ENCODE measurements at regions not wholly inside any gene's neighbourhood (a gene's known extent, or its start where the extent isn't known, plus 50 kb on each side); places are given as distances from the start of the nearest gene placed in this dataset.

GRCh38 chr12:67141296-67142018, 127.7 kb upstream of the CAND1 start:
- DNase-seq (ENCODE audit: low read depth) = no peak
- H3K4me3 ChIP-seq (ENCODE audit: low read depth, low read length) = no peak overlapping the region
- TF ChIP-seq, protein P1, sequence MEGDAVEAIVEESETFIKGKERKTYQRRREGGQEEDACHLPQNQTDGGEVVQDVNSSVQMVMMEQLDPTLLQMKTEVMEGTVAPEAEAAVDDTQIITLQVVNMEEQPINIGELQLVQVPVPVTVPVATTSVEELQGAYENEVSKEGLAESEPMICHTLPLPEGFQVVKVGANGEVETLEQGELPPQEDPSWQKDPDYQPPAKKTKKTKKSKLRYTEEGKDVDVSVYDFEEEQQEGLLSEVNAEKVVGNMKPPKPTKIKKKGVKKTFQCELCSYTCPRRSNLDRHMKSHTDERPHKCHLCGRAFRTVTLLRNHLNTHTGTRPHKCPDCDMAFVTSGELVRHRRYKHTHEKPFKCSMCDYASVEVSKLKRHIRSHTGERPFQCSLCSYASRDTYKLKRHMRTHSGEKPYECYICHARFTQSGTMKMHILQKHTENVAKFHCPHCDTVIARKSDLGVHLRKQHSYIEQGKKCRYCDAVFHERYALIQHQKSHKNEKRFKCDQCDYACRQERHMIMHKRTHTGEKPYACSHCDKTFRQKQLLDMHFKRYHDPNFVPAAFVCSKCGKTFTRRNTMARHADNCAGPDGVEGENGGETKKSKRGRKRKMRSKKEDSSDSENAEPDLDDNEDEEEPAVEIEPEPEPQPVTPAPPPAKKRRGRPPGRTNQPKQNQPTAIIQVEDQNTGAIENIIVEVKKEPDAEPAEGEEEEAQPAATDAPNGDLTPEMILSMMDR (IDR thresholded peaks at IDR 0.05; ENCODE audit: insufficient read depth, low read length) = no peak

- DNase-seq (ENCODE audit: low read depth) = no peak
- TF ChIP-seq, protein P1 (IDR thresholded peaks at IDR 0.05; ENCODE audit: insufficient read depth, low read length) = no peak
Observed at GRCh38 chr12:67145692-67146091, 123.5 kb upstream of the CAND1 start.

GRCh38 chr12:67147030-67147429, 122.1 kb upstream of the CAND1 start:
- H3K4me3 ChIP-seq (ENCODE audit: low read depth, low read length) = no peak overlapping the region
- no peak for DNase-seq (ENCODE audit: low read depth)
- TF ChIP-seq, protein P1 (IDR thresholded peaks at IDR 0.05; ENCODE audit: insufficient read depth, low read length) = no peak

More at GRCh38 chr12:67145692-67146091, 123.5 kb upstream of the CAND1 start:
- no peak overlapping the region for H3K4me3 ChIP-seq (ENCODE audit: low read depth, low read length)

GRCh38 chr12:67147447-67147846, 121.7 kb upstream of the CAND1 start:
- DNase-seq (ENCODE audit: low read depth) = no peak
- no peak overlapping the region for H3K4me3 ChIP-seq (ENCODE audit: low read depth, low read length)
- TF ChIP-seq, protein P1 (IDR thresholded peaks at IDR 0.05; ENCODE audit: insufficient read depth, low read length) = no peak

GRCh38 chr12:67148265-67148664, 120.9 kb upstream of the CAND1 start:
- TF ChIP-seq, protein P1 (IDR thresholded peaks at IDR 0.05; ENCODE audit: insufficient read depth, low read length) = no peak
- DNase-seq (ENCODE audit: low read depth) = no peak
- no peak overlapping the region for H3K4me3 ChIP-seq (ENCODE audit: low read depth, low read length)

- TF ChIP-seq, protein P1 (IDR thresholded peaks at IDR 0.05; ENCODE audit: insufficient read depth, low read length) = no peak
- peak; percentile 10 for DNase-seq (ENCODE audit: low read depth)
Observed at GRCh38 chr12:67151886-67152285, 117.3 kb upstream of the CAND1 start.

GRCh38 chr12:67152451-67152850, 116.7 kb upstream of the CAND1 start:
- DNase-seq (ENCODE audit: low read depth) = no peak
- TF ChIP-seq, protein P1 (IDR thresholded peaks at IDR 0.05; ENCODE audit: insufficient read depth, low read length) = no peak
- H3K4me3 ChIP-seq (ENCODE audit: low read depth, low read length) = no peak overlapping the region

More at GRCh38 chr12:67151886-67152285, 117.3 kb upstream of the CAND1 start:
- no peak overlapping the region for H3K4me3 ChIP-seq (ENCODE audit: low read depth, low read length)

All from fibroblast of the aortic adventitia (primary cell).